ENCODE measurements at regions not wholly inside any gene's neighbourhood (a gene's known extent, or its start where the extent isn't known, plus 50 kb on each side); places are given as distances from the start of the nearest gene placed in this dataset.

DNA sequence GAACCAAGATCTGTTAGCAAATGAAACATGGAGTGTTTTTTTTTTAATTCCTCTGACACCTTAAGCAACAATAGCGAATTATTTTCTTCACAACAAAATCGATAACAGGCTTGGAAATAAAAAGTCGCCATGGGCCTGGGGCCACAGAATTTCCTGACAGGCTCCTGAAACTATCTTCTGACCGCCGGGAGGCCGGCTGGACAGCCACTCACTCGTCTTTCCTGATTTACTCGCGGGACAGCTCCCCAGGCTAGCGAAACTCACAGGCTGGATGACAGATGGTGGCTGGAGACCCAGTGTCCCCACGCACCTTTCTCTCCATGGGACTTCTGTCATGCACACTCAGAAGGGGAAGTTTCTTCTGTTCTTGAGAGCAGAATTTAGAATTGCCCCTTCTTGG lies 143.3 kb upstream of the IRX2 start:
- FAIRE-seq = no peak
- Histone ChIP-seq H3K4me3 (no peak overlapping the region), H3K4me1 (no peaks in the 10 kb centered on the region), H3K9me3 (no peaks in the 10 kb centered on the region), H3K27ac (no peak overlapping the region), H3K36me3 (no peaks in the 10 kb centered on the region), H3K27me3 (no peaks in the 10 kb centered on the region)
- TF ChIP-seq, protein P1, sequence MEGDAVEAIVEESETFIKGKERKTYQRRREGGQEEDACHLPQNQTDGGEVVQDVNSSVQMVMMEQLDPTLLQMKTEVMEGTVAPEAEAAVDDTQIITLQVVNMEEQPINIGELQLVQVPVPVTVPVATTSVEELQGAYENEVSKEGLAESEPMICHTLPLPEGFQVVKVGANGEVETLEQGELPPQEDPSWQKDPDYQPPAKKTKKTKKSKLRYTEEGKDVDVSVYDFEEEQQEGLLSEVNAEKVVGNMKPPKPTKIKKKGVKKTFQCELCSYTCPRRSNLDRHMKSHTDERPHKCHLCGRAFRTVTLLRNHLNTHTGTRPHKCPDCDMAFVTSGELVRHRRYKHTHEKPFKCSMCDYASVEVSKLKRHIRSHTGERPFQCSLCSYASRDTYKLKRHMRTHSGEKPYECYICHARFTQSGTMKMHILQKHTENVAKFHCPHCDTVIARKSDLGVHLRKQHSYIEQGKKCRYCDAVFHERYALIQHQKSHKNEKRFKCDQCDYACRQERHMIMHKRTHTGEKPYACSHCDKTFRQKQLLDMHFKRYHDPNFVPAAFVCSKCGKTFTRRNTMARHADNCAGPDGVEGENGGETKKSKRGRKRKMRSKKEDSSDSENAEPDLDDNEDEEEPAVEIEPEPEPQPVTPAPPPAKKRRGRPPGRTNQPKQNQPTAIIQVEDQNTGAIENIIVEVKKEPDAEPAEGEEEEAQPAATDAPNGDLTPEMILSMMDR (IDR thresholded peaks at IDR 0.05) = no peak
- no peak for ATAC-seq
- intact Hi-C loops (cut with DNase I) = no loop called here
- 55 to 63% methylated on average over 11 of the region's 11 CpGs for WGBS, 2 donors
- no peak for DNase-seq

DNA sequence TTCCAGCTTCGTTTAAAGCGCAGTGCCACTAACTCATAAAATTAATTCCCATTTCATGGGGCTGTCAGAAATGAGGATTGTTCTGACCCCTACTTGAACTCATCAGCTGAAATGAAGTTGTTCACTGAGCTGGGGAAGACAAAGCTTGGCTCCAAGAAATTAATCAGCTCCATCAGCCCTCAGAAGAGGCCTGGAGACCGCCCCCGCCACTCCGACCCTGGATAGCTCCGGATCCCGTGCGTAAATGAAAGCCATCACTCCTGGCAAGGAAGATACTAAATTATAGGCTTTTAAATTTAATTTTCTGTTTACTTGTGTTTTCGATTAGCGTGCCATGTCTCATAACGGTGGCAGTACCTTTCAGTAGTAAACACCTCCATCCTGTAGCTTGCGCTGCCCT lies 142.8 kb upstream of the IRX2 start:
- FAIRE-seq = no peak
- DNase-seq = no peak
- no peaks in the 10 kb centered on the region for H3K36me3 ChIP-seq
- H3K4me3 ChIP-seq = no peak overlapping the region
- no peak for ATAC-seq
- H3K27ac ChIP-seq = no peak overlapping the region
- no peaks in the 10 kb centered on the region for H3K9me3 ChIP-seq
- TF ChIP-seq, protein P1 (IDR thresholded peaks at IDR 0.05) = no peak
- intact Hi-C loops (cut with DNase I) = no loop called here
- WGBS, 2 donors = 66 to 77% methylated on average over 12 of the region's 12 CpGs
- H3K4me1 ChIP-seq = no peaks in the 10 kb centered on the region
- no peaks in the 10 kb centered on the region for H3K27me3 ChIP-seq

DNA sequence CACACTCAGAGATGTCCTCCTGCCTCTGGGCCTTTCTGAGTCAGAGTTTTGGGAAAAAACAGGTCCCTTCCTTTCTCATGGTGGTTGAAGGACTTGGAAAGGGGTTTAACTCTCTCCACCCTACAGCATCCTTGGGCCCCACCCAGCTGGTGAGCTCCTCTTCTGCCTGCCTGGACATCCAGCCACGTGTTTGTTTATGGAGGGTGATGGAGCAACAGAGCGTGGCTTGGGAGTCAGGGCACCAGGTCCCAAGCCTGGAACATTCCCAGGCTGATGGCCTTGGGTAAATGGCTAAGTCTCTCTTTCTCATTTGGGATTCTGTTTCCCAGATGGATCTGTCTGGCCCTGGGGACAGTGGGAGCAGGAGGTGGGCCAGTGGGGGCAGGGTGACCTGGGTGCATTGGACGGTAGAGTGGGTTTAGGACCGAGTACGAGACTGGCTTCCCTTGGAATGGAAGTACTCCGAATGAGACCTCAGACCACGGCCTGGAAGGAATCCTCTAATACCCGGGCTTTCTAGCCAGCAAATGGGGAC lies 141.1 kb upstream of the IRX2 start:
- intact Hi-C loops (cut with DNase I) = no loop called here
- FAIRE-seq (no peak), ATAC-seq (no peak), DNase-seq (no peak)
- no peaks in the 10 kb centered on the region for H3K4me1 ChIP-seq
- no peak overlapping the region for H3K4me3 ChIP-seq
- TF ChIP-seq, protein P1 (IDR thresholded peaks at IDR 0.05) = no peak
- no peaks in the 10 kb centered on the region for H3K9me3 ChIP-seq
- H3K27ac ChIP-seq = no peak overlapping the region
- H3K36me3 ChIP-seq = no peaks in the 10 kb centered on the region
- no peaks in the 10 kb centered on the region for H3K27me3 ChIP-seq
- 56 to 61% methylated on average over 8 of the region's 8 CpGs for WGBS, 2 donors

DNA sequence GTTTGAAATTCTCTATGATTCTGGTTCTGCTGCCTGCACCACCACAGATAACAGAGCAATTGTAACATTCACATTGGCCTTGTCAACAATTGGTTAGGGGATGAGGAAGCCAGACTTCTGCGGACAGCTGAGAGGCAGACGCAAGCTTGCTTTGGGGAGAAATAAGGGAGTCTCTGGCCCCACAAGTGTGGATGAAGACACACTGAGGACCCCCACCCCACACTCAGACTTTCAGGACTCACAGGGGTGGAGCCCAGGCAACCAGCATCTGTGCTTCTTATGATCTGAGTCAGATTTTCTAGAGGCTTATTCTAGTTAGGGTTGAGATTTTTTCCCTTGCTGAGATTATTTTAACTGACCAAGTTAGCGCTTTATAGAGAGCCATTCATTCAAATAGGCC lies 140.3 kb upstream of the IRX2 start:
- H3K4me3 ChIP-seq = no peak overlapping the region
- 85 to 98% methylated on average over 3 of the region's 3 CpGs for WGBS, 2 donors
- H3K27ac ChIP-seq = no peak overlapping the region
- no peaks in the 10 kb centered on the region for H3K36me3 ChIP-seq
- H3K27me3 ChIP-seq = no peaks in the 10 kb centered on the region
- no peaks in the 10 kb centered on the region for H3K4me1 ChIP-seq
- FAIRE-seq (no peak), ATAC-seq (no peak), DNase-seq (no peak)
- no peaks in the 10 kb centered on the region for H3K9me3 ChIP-seq
- TF ChIP-seq, protein P1 (IDR thresholded peaks at IDR 0.05) = no peak
- intact Hi-C loops (cut with DNase I) = no loop called here

DNA sequence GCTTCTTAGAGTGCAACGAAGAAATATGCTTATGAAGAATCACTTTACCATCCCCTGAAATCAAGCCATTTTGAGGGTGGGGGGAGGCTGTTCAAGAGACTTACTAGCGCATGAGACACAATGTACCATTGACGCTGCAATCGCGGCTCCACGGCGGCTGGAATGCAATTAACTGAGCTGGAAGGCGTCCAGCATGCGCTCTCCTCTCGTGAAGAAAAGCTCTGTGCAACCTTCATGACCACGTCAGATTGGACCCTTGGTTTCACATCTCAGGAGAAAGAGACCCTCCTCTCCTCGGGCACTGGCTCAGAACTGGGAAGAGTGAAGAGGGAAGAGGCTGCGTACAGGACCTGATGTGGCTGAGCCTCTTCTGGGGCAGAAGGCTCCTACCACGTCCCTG lies 138.5 kb upstream of the IRX2 start:
- TF ChIP-seq, protein P1 (IDR thresholded peaks at IDR 0.05) = no peak
- H3K4me3 ChIP-seq = no peak overlapping the region
- no peaks in the 10 kb centered on the region for H3K27me3 ChIP-seq
- ATAC-seq = no peak
- no peaks in the 10 kb centered on the region for H3K36me3 ChIP-seq
- intact Hi-C loops (cut with DNase I) = no loop called here
- no peaks in the 10 kb centered on the region for H3K4me1 ChIP-seq
- 71 to 73% methylated on average over 14 of the region's 14 CpGs for WGBS, 2 donors
- no peak for FAIRE-seq
- no peak overlapping the region for H3K27ac ChIP-seq
- no peak for DNase-seq
- no peaks in the 10 kb centered on the region for H3K9me3 ChIP-seq

Data from pancreas (tissue), 10 donors.